Lower leg skin (tissue), 4 donors: ENCODE measurements at regions not wholly inside any gene's neighbourhood (a gene's known extent, or its start where the extent isn't known, plus 50 kb on each side); places are given as distances from the start of the nearest gene placed in this dataset.

Source experiments
- DNase-seq, 2 donors: peaks; one replicate each; pipeline ENCODE4 v3.0.0-alpha.2; 2019; ENCODE audit warnings: low spot score in 2 of 2
- H3K4me3 ChIP-seq: fragments of 200-600 bp; sonication (generic); 2 replicates; pipeline ENCODE4 v1.5.1; 2017; ENCODE audit warnings: mild to moderate bottlenecking, low read depth; ENCODE audit not compliant: poor library complexity, severe bottlenecking
- CTCF ChIP-seq, 3 donors: fragments of 450-650 bp; IDR thresholded peaks; one replicate each; pipeline ENCODE4 v1.5.1; 2016; ENCODE audit warnings: antibody characterized with exemption in 3 of 3, mild to moderate bottlenecking in 3 of 3, moderate library complexity in 2 of 3
- POLR2A ChIP-seq, 2 donors: fragments of 450-650 bp; IDR thresholded peaks; one replicate each; pipeline ENCODE4 v1.6.1; 2016 to 2017; ENCODE audit warnings: antibody characterized with exemption in 2 of 2, mild to moderate bottlenecking in 1 of 2, moderate library complexity in 1 of 2
- WGBS, 2 donors: methylation state at CpG; one replicate each; pipeline ENCODE4 v1.1.5; 2018; 5-methylcytosine and 5-hydroxymethylcytosine counted together
- intact Hi-C: fragments of 100-400 bp; cut with DNase I; formaldehyde crosslinking; loops from one replicate; pipeline ENCODE4 v1.15.0; 2023; ENCODE audit warnings: low total_unique reads

- intact Hi-C loops, result no loop called here
- no peak for TF ChIP-seq CTCF (IDR thresholded peaks at IDR 0.05)
- no peak for TF ChIP-seq POLR2A (IDR thresholded peaks at IDR 0.05)
- 88 to 91% methylated on average over 10 of the region's 10 CpGs for WGBS, 2 donors
- no peak overlapping the region for H3K4me3 ChIP-seq
- DNase-seq, result no peak
Observed at GRCh38 chr4:11622961-11623725, 194.4 kb upstream of the HS3ST1 start.

- intact Hi-C loops, result no loop called here
- TF ChIP-seq CTCF (IDR thresholded peaks at IDR 0.05) (no peak), POLR2A (IDR thresholded peaks at IDR 0.05) (no peak)
- no peak overlapping the region for H3K4me3 ChIP-seq
- WGBS, 2 donors, result 78 to 84% methylated on average over 2 of the region's 2 CpGs
- DNase-seq, result no peak
Observed at GRCh38 chr4:11620861-11621260, 192.2 kb upstream of the HS3ST1 start.

- 46 to 90% methylated on average over 2 of the region's 2 CpGs for WGBS, 2 donors
- DNase-seq, result no peak
- intact Hi-C loops, result no loop called here
- H3K4me3 ChIP-seq, result no peak overlapping the region
- TF ChIP-seq CTCF (IDR thresholded peaks at IDR 0.05), result no peak
- no peak for TF ChIP-seq POLR2A (IDR thresholded peaks at IDR 0.05)
Observed at GRCh38 chr4:11618666-11619282, 190.1 kb upstream of the HS3ST1 start.

- no peak for DNase-seq
- H3K4me3 ChIP-seq, result no peak overlapping the region
- no peak for TF ChIP-seq CTCF (IDR thresholded peaks at IDR 0.05)
- TF ChIP-seq POLR2A (IDR thresholded peaks at IDR 0.05), result no peak
- intact Hi-C loops, result no loop called here
- WGBS, 2 donors, result 86 to 87% methylated on average over 4 of the region's 4 CpGs
Observed at GRCh38 chr4:11616856-11617255, 188.2 kb upstream of the HS3ST1 start.

- no peak overlapping the region for H3K4me3 ChIP-seq
- 9 to 20% methylated on average over 7 of the region's 7 CpGs for WGBS, 2 donors
- intact Hi-C loops, result no loop called here
- DNase-seq, result no peak
- TF ChIP-seq POLR2A (IDR thresholded peaks at IDR 0.05) (no peak), CTCF (IDR thresholded peaks at IDR 0.05) (no peak)
Observed at GRCh38 chr4:11615601-11616000, 186.9 kb upstream of the HS3ST1 start.
